ENCODE measurements at regions not wholly inside any gene's neighbourhood (a gene's known extent, or its start where the extent isn't known, plus 50 kb on each side); places are given as distances from the start of the nearest gene placed in this dataset.

- no peak for TF ChIP-seq CTCF (conservative IDR thresholded peaks at IDR 0.05; ENCODE audit: low read depth, low read length)
- no peak for TF ChIP-seq USF2 (IDR thresholded peaks at IDR 0.05; ENCODE audit: low read depth, low read length)
- TF ChIP-seq CHD1 (IDR thresholded peaks at IDR 0.05; ENCODE audit: low read depth, low read length) = no peak
- TF ChIP-seq POLR2A (IDR thresholded peaks at IDR 0.05; ENCODE audit: low read depth, low read length) = no peak
- TF ChIP-seq MXI1 (IDR thresholded peaks at IDR 0.05; ENCODE audit: borderline replicate concordance, low read depth, low read length) = no peak
Observed at GRCh38 chr7:35581605-35582210, 113.2 kb downstream of the HERPUD2 start.

Data from IMR-90 (cell line).